ENCODE measurements at regions not wholly inside any gene's neighbourhood (a gene's known extent, or its start where the extent isn't known, plus 50 kb on each side); places are given as distances from the start of the nearest gene placed in this dataset.

DNA sequence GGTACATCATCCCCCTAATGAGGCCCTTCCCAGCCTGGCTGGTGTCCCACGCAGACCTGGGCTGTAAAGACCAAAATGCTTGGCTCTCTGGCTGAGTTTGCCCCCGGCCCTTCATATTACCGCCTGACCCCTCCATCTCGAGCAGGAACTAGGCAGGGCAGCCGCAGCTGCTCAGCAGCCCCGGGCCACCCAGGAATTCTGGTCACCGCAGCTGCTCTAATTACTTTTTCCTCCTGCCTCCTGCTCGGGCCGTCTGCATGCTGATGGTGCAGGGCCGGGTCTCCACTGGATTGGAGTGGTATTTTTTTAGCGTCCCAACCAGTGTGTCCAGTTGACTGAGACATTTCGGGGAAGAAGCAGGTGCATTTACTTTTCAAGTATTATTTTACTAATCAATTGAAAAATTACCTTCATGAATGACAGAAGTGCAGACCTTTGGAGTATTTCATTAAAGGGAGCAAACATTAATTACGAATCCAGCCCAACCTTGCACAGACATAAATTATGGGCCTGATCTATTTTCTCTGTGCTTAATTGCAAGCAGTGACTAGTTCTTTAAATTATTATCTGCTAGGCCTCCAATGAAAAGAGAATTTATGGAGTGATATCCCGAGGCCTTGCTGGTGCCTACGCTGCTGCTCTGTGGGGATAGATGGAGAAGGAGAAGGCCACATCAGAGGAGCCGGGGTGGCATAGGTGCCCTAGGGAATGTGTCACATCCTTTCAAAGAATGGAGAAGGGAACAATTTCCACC, 176.2 kb downstream of the CYLD start:
- Histone ChIP-seq H3K27ac (no peak overlapping the region), H3K4me1 (no peaks in the 10 kb centered on the region), H3K4me3 (no peak overlapping the region), H3K9me3 (no peaks in the 10 kb centered on the region), H3K27me3 (no peaks in the 10 kb centered on the region), H3K36me3 (no peaks in the 10 kb centered on the region)
- in situ Hi-C loops (cut with MboI; ENCODE audit: low pct_ligation_motif_present in 1 of 4, low pct_unique_long_range_greater_than_20kb in 1 of 4, low sequenced_read_pairs in 3 of 4), result no loop called here
- no peak for DNase-seq
- intact Hi-C loops (cut with DNase I; ENCODE audit: low total_unique reads), result no loop called here
- TF ChIP-seq POLR2AphosphoS5 (IDR thresholded peaks at IDR 0.05), result no peak
- TF ChIP-seq, protein P1, sequence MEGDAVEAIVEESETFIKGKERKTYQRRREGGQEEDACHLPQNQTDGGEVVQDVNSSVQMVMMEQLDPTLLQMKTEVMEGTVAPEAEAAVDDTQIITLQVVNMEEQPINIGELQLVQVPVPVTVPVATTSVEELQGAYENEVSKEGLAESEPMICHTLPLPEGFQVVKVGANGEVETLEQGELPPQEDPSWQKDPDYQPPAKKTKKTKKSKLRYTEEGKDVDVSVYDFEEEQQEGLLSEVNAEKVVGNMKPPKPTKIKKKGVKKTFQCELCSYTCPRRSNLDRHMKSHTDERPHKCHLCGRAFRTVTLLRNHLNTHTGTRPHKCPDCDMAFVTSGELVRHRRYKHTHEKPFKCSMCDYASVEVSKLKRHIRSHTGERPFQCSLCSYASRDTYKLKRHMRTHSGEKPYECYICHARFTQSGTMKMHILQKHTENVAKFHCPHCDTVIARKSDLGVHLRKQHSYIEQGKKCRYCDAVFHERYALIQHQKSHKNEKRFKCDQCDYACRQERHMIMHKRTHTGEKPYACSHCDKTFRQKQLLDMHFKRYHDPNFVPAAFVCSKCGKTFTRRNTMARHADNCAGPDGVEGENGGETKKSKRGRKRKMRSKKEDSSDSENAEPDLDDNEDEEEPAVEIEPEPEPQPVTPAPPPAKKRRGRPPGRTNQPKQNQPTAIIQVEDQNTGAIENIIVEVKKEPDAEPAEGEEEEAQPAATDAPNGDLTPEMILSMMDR (IDR thresholded peaks at IDR 0.05), result no peak
- TF ChIP-seq EP300 (IDR thresholded peaks at IDR 0.05; ENCODE audit: low read depth), result no peak
- TF ChIP-seq POLR2A (IDR thresholded peaks at IDR 0.05), result no peak
- WGBS, 2 donors (ENCODE audit: low coverage in 1 of 2), result 65 to 82% methylated on average over 3 to 16 of the region's 16 CpGs

- Histone ChIP-seq H3K27me3 (no peaks in the 10 kb centered on the region), H3K27ac (no peak overlapping the region), H3K36me3 (no peaks in the 10 kb centered on the region), H3K4me1 (no peaks in the 10 kb centered on the region), H3K9me3 (no peaks in the 10 kb centered on the region), H3K4me3 (no peak overlapping the region)
- intact Hi-C loops (cut with DNase I; ENCODE audit: low total_unique reads), result no loop called here
- in situ Hi-C loops (cut with MboI; ENCODE audit: low pct_ligation_motif_present in 1 of 4, low pct_unique_long_range_greater_than_20kb in 1 of 4, low sequenced_read_pairs in 3 of 4), result no loop called here
- TF ChIP-seq POLR2A (IDR thresholded peaks at IDR 0.05) (no peak), POLR2AphosphoS5 (IDR thresholded peaks at IDR 0.05) (no peak), EP300 (IDR thresholded peaks at IDR 0.05; ENCODE audit: low read depth) (no peak)
- TF ChIP-seq, protein P1 (IDR thresholded peaks at IDR 0.05), result no peak
- DNase-seq, result no peak
Observed at GRCh38 chr16:50916040-50916439, 174.2 kb downstream of the CYLD start.

GRCh38 chr16:50915120-50915519, 173.2 kb downstream of the CYLD start:
- Histone ChIP-seq H3K9me3 (no peaks in the 10 kb centered on the region), H3K4me3 (no peak overlapping the region), H3K27me3 (no peaks in the 10 kb centered on the region), H3K36me3 (no peaks in the 10 kb centered on the region), H3K4me1 (no peaks in the 10 kb centered on the region), H3K27ac (no peak overlapping the region)
- WGBS, 2 donors (ENCODE audit: low coverage in 1 of 2), result 86 to 90% methylated on average over 2 of the region's 2 CpGs
- intact Hi-C loops (cut with DNase I; ENCODE audit: low total_unique reads) (no loop called here), in situ Hi-C loops (cut with MboI; ENCODE audit: low pct_ligation_motif_present in 1 of 4, low pct_unique_long_range_greater_than_20kb in 1 of 4, low sequenced_read_pairs in 3 of 4) (no loop called here)
- TF ChIP-seq POLR2A (IDR thresholded peaks at IDR 0.05) (no peak), POLR2AphosphoS5 (IDR thresholded peaks at IDR 0.05) (no peak), EP300 (IDR thresholded peaks at IDR 0.05; ENCODE audit: low read depth) (no peak)
- TF ChIP-seq, protein P1 (IDR thresholded peaks at IDR 0.05), result no peak
- DNase-seq, result no peak

- 50 to 51% methylated on average over 6 to 10 of the region's 10 CpGs for WGBS, 2 donors (ENCODE audit: low coverage in 1 of 2)
- in situ Hi-C loops (cut with MboI; ENCODE audit: low pct_ligation_motif_present in 1 of 4, low pct_unique_long_range_greater_than_20kb in 1 of 4, low sequenced_read_pairs in 3 of 4) (no loop called here), intact Hi-C loops (cut with DNase I; ENCODE audit: low total_unique reads) (no loop called here)
Observed at GRCh38 chr16:50910736-50911100, 168.8 kb downstream of the CYLD start.

More at GRCh38 chr16:50910736-50911100, 168.8 kb downstream of the CYLD start:
- H3K4me3 ChIP-seq, result no peak overlapping the region
- no peaks in the 10 kb centered on the region for H3K9me3 ChIP-seq
- H3K27me3 ChIP-seq, result no peaks in the 10 kb centered on the region
- no peak overlapping the region for H3K27ac ChIP-seq
- H3K4me1 ChIP-seq, result no peaks in the 10 kb centered on the region
- DNase-seq, result no peak
- no peaks in the 10 kb centered on the region for H3K36me3 ChIP-seq
- TF ChIP-seq POLR2A (IDR thresholded peaks at IDR 0.05), result no peak
- TF ChIP-seq POLR2AphosphoS5 (IDR thresholded peaks at IDR 0.05), result no peak
- TF ChIP-seq, protein P1 (IDR thresholded peaks at IDR 0.05), result no peak
- no peak for TF ChIP-seq EP300 (IDR thresholded peaks at IDR 0.05; ENCODE audit: low read depth)
